Gastroesophageal sphincter (tissue), 3 donors: ENCODE measurements at regions not wholly inside any gene's neighbourhood (a gene's known extent, or its start where the extent isn't known, plus 50 kb on each side); places are given as distances from the start of the nearest gene placed in this dataset.

Source experiments
- CTCF ChIP-seq, 4 experiments: fragments of 200-600 bp in 2 of 4; fragments of 450-650 bp in 2 of 4; sonication (generic) in 1 of 4; IDR thresholded peaks; one replicate each; pipeline ENCODE4 v1.5.1; 2017 to 2019; ENCODE audit warnings: antibody characterized with exemption in 4 of 4, mild to moderate bottlenecking in 2 of 4, moderate library complexity in 2 of 4
- POLR2A ChIP-seq, 2 donors: fragments of 450-650 bp; IDR thresholded peaks; one replicate each; pipeline ENCODE4 v1.6.1; 2017; ENCODE audit warnings: antibody characterized with exemption in 2 of 2, mild to moderate bottlenecking in 2 of 2, moderate library complexity in 1 of 2
- POLR2AphosphoS5 ChIP-seq: sonication (generic); formaldehyde crosslinking; IDR thresholded peaks from one replicate; pipeline ENCODE4 v1.6.1; 2017; ENCODE audit warnings: antibody characterized with exemption

- TF ChIP-seq CTCF (IDR thresholded peaks at IDR 0.05) (no peak), POLR2A (IDR thresholded peaks at IDR 0.05) (no peak), POLR2AphosphoS5 (no peak)
Observed at GRCh38 chr6:21690489-21690888, 96.9 kb downstream of the SOX4 start.
